B cell (primary cell): ENCODE measurements at regions not wholly inside any gene's neighbourhood (a gene's known extent, or its start where the extent isn't known, plus 50 kb on each side); places are given as distances from the start of the nearest gene placed in this dataset.

Experiments
- CTCF ChIP-seq: fragments of 200-600 bp; IDR thresholded peaks from one replicate; pipeline ENCODE4 v1.8.0; 2022; ENCODE audit warnings: antibody characterized with exemption, mild to moderate bottlenecking
- EZH2 ChIP-seq: IDR thresholded peaks from 2 replicates; pipeline ENCODE4 v1.6.1; 2012; ENCODE audit warnings: borderline replicate concordance, low read depth, mild to moderate bottlenecking, moderate library complexity, low read length; ENCODE audit not compliant: insufficient read depth, poor library complexity, severe bottlenecking

DNA sequence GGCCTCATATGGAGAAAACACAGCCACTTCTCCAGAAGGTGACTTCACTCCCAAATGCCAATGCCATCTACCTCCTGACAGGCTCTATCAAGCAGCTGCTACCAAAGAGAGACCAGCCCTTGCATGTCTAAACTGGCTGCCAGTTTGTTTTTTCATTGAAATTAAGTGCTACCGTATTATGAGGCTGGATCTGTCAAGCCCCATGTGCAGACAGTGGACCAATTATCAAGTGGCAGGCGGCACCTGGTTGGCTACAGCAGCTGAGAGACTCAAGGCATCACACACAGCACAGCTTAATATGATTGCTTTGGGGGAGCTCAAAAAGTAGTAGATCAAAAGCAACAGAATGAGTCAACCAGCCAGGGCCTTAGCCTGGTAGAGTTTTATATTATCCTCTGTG lies 1293.0 kb upstream of the TENM4 start:
- TF ChIP-seq CTCF (no peak), EZH2 (no peak)
